ENCODE measurements at regions not wholly inside any gene's neighbourhood (a gene's known extent, or its start where the extent isn't known, plus 50 kb on each side); places are given as distances from the start of the nearest gene placed in this dataset.

GRCh38 chr10:78454123-78454645 lies 420.5 kb downstream of the RPS24 start:
- Mint-ChIP-seq H3K4me3 (ENCODE audit: low read depth, unreplicated experiment) (no peak overlapping the region), H3K27me3 (ENCODE audit: unreplicated experiment) (peaks cover 87% of the 10 kb centered on the region), H3K4me1 (ENCODE audit: low read depth, unreplicated experiment) (no peaks in the 10 kb centered on the region), H3K9me3 (ENCODE audit: low read depth, unreplicated experiment) (no peaks in the 10 kb centered on the region), H3K27ac (ENCODE audit: unreplicated experiment) (no peak overlapping the region), H3K36me3 (ENCODE audit: insufficient read depth, unreplicated experiment) (no peaks in the 10 kb centered on the region)
- no peak for TF ChIP-seq CTCF (IDR thresholded peaks at IDR 0.05; ENCODE audit: unreplicated experiment)
- intact Hi-C loops (cut with micrococcal nuclease; ENCODE audit: unreplicated experiment) = no loop called here
- no peak for DNase-seq
- CTCF ChIA-PET = no interaction called here
- no TSS peak for BruUV-seq (replicated peaks)

- TF ChIP-seq CTCF (IDR thresholded peaks at IDR 0.05; ENCODE audit: unreplicated experiment) = no peak
- no peak for DNase-seq
- Mint-ChIP-seq H3K27me3 (ENCODE audit: unreplicated experiment) (peaks cover 82% of the 10 kb centered on the region), H3K9me3 (ENCODE audit: low read depth, unreplicated experiment) (no peaks in the 10 kb centered on the region), H3K4me1 (ENCODE audit: low read depth, unreplicated experiment) (no peaks in the 10 kb centered on the region), H3K36me3 (ENCODE audit: insufficient read depth, unreplicated experiment) (no peaks in the 10 kb centered on the region), H3K4me3 (ENCODE audit: low read depth, unreplicated experiment) (no peak overlapping the region), H3K27ac (ENCODE audit: unreplicated experiment) (no peak overlapping the region)
- intact Hi-C loops (cut with micrococcal nuclease; ENCODE audit: unreplicated experiment) = no loop called here
- CTCF ChIA-PET = interaction anchor here (0.5 kb wide), 1 partner anchor 1235 kb away, joined by 3 read pairs; no protein-coding TSS in a partner anchor
- BruUV-seq (replicated peaks) = no TSS peak
Measured at GRCh38 chr10:78455236-78455635, 421.6 kb downstream of the RPS24 start.

- BruUV-seq (replicated peaks) = no TSS peak
- no peak overlapping the region for H3K4me3 Mint-ChIP-seq (ENCODE audit: low read depth, unreplicated experiment)
Measured at GRCh38 chr10:78455811-78456210, 422.1 kb downstream of the RPS24 start.

GRCh38 chr10:78456649-78457400 lies 423.2 kb downstream of the RPS24 start:
- no peak overlapping the region for H3K27ac Mint-ChIP-seq (ENCODE audit: unreplicated experiment)
- TF ChIP-seq CTCF (IDR thresholded peaks at IDR 0.05; ENCODE audit: unreplicated experiment) = no peak
- intact Hi-C loops (cut with micrococcal nuclease; ENCODE audit: unreplicated experiment) = no loop called here
- H3K36me3 Mint-ChIP-seq (ENCODE audit: insufficient read depth, unreplicated experiment) = no peaks in the 10 kb centered on the region
- no peaks in the 10 kb centered on the region for H3K9me3 Mint-ChIP-seq (ENCODE audit: low read depth, unreplicated experiment)
- CTCF ChIA-PET = no interaction called here
- peaks cover 82% of the 10 kb centered on the region for H3K27me3 Mint-ChIP-seq (ENCODE audit: unreplicated experiment)
- no peak overlapping the region for H3K4me3 Mint-ChIP-seq (ENCODE audit: low read depth, unreplicated experiment)
- DNase-seq = no peak
- H3K4me1 Mint-ChIP-seq (ENCODE audit: low read depth, unreplicated experiment) = no peaks in the 10 kb centered on the region
- no TSS peak for BruUV-seq (replicated peaks)

More at GRCh38 chr10:78455811-78456210, 422.1 kb downstream of the RPS24 start:
- no peaks in the 10 kb centered on the region for H3K9me3 Mint-ChIP-seq (ENCODE audit: low read depth, unreplicated experiment)
- TF ChIP-seq CTCF (IDR thresholded peaks at IDR 0.05; ENCODE audit: unreplicated experiment) = no peak
- no peak for DNase-seq
- H3K27me3 Mint-ChIP-seq (ENCODE audit: unreplicated experiment) = peaks cover 82% of the 10 kb centered on the region
- H3K36me3 Mint-ChIP-seq (ENCODE audit: insufficient read depth, unreplicated experiment) = no peaks in the 10 kb centered on the region
- CTCF ChIA-PET = interaction anchor here (0.5 kb wide), 1 partner anchor 1235 kb away, joined by 3 read pairs; no protein-coding TSS in a partner anchor
- H3K4me1 Mint-ChIP-seq (ENCODE audit: low read depth, unreplicated experiment) = no peaks in the 10 kb centered on the region
- no peak overlapping the region for H3K27ac Mint-ChIP-seq (ENCODE audit: unreplicated experiment)
- intact Hi-C loops (cut with micrococcal nuclease; ENCODE audit: unreplicated experiment) = no loop called here
